ENCODE measurements at regions not wholly inside any gene's neighbourhood (a gene's known extent, or its start where the extent isn't known, plus 50 kb on each side); places are given as distances from the start of the nearest gene placed in this dataset.

DNA sequence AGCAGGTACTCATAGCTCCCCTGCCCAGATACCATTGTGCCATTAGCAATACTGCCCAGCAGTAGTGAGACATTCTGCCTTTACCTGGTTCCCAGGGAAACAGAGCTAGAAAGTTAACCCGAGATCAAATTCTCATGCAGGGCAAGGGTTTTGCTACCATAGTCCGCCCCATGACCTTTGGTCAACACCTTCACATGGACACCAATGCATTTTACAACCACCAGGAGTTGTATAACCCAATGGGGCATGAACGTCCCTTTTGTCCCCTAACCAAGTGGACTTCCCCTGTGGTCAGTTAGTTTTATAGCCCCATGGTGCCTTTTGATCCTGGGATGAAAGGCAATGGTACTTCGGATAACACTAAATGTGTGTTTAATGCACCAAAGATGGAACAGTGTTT, 151.7 kb upstream of the IQSEC1 start:
- no peak for TF ChIP-seq CTCF (IDR thresholded peaks at IDR 0.05 in 2 of 3, conservative IDR thresholded peaks at IDR 0.05 in 1 of 3; ENCODE audit: control insufficient read depth in 2 of 3, extremely low read depth in 1 of 3, insufficient read depth in 1 of 3, low read depth in 3 of 3, low read length in 3 of 3)
- TF ChIP-seq NFYB (IDR thresholded peaks at IDR 0.05; ENCODE audit: insufficient read depth, low read depth, low read length): no peak
- no peak for TF ChIP-seq PBX3 (IDR thresholded peaks at IDR 0.05; ENCODE audit: insufficient replicate concordance, low read depth, low read length)
- no peak for TF ChIP-seq EGR1 (IDR thresholded peaks at IDR 0.05; ENCODE audit: borderline replicate concordance in 1 of 2, low read depth in 2 of 2, low read length in 2 of 2)
- TF ChIP-seq USF1 (IDR thresholded peaks at IDR 0.05; ENCODE audit: borderline replicate concordance, extremely low read length, insufficient read depth, low read depth, low read length): no peak
- TF ChIP-seq ZNF217 (IDR thresholded peaks at IDR 0.05): no peak
- TF ChIP-seq BMI1 (IDR thresholded peaks at IDR 0.05; ENCODE audit: borderline replicate concordance): no peak
- no peak for TF ChIP-seq IKZF1 (conservative IDR thresholded peaks at IDR 0.05)
